MM.1S (cell line): ENCODE measurements at regions not wholly inside any gene's neighbourhood (a gene's known extent, or its start where the extent isn't known, plus 50 kb on each side); places are given as distances from the start of the nearest gene placed in this dataset.
"Not testable (repeated sequence)": the region's sequence is repeated elsewhere in the genome, so short reads cannot be mapped to it uniquely, and the experiment has no call there.

Experiments
- DNase-seq: peaks from one replicate; pipeline ENCODE4 v3.0.0-alpha.2; 2015
- H2AFZ ChIP-seq: fragments of 300-600 bp; sonication (generic); 2 replicates; pipeline ENCODE4 v1.6.0; 2016; ENCODE audit warnings: antibody characterized with exemption, low read length
- H3F3A ChIP-seq: fragments of 300-600 bp; sonication (generic); 2 replicates; pipeline ENCODE4 v1.6.1; 2016; ENCODE audit warnings: mild to moderate bottlenecking, antibody characterized with exemption, low read length, moderate library complexity, mixed read lengths; ENCODE audit not compliant: insufficient read depth
- H3K27ac ChIP-seq: fragments of 300-600 bp; sonication (generic); 2 replicates; pipeline ENCODE4 v1.5.1; 2016; ENCODE audit warnings: mild to moderate bottlenecking, low read length
- H3K27me3 ChIP-seq: fragments of 300-600 bp; sonication (generic); replicated peaks from 2 replicates; pipeline ENCODE4 v1.6.0; 2016; ENCODE audit warnings: low read length; ENCODE audit not compliant: insufficient read depth
- H3K36me3 ChIP-seq: fragments of 300-600 bp; sonication (generic); replicated peaks from 2 replicates; pipeline ENCODE4 v1.6.1; 2016; ENCODE audit warnings: mild to moderate bottlenecking, low read length, mixed read lengths; ENCODE audit not compliant: insufficient read depth
- H3K4me1 ChIP-seq: fragments of 300-600 bp; sonication (generic); 2 replicates; pipeline ENCODE4 v1.6.1; 2016; ENCODE audit warnings: low read length, mixed read lengths
- H3K4me2 ChIP-seq: fragments of 300-600 bp; sonication (generic); 2 replicates; pipeline ENCODE4 v1.6.0; 2016; ENCODE audit warnings: low read depth, low read length
- H3K4me3 ChIP-seq: fragments of 300-600 bp; sonication (generic); 2 replicates; pipeline ENCODE4 v1.5.1; 2016; ENCODE audit warnings: low read length, mixed read lengths
- H3K79me2 ChIP-seq: fragments of 300-600 bp; sonication (generic); 2 replicates; pipeline ENCODE4 v1.6.1; 2016; ENCODE audit warnings: mixed run types, low read length, mixed read lengths
- H3K9ac ChIP-seq: fragments of 300-600 bp; sonication (generic); 2 replicates; pipeline ENCODE4 v1.6.1; 2016; ENCODE audit warnings: low read length, mixed read lengths
- H3K9me2 ChIP-seq: fragments of 300-600 bp; sonication (generic); replicated peaks from 2 replicates; pipeline ENCODE4 v1.6.1; 2016; ENCODE audit warnings: mild to moderate bottlenecking, low read length, mixed read lengths; ENCODE audit not compliant: insufficient read depth
- H3K9me3 ChIP-seq: fragments of 300-600 bp; sonication (generic); replicated peaks from 2 replicates; pipeline ENCODE4 v1.6.1; 2016; ENCODE audit warnings: mild to moderate bottlenecking, low read length, mixed read lengths; ENCODE audit not compliant: insufficient read depth
- H4K20me1 ChIP-seq: fragments of 300-600 bp; sonication (generic); 2 replicates; pipeline ENCODE4 v1.6.1; 2016; ENCODE audit warnings: mild to moderate bottlenecking, low read length, moderate library complexity, mixed read lengths; ENCODE audit not compliant: insufficient read depth

DNA sequence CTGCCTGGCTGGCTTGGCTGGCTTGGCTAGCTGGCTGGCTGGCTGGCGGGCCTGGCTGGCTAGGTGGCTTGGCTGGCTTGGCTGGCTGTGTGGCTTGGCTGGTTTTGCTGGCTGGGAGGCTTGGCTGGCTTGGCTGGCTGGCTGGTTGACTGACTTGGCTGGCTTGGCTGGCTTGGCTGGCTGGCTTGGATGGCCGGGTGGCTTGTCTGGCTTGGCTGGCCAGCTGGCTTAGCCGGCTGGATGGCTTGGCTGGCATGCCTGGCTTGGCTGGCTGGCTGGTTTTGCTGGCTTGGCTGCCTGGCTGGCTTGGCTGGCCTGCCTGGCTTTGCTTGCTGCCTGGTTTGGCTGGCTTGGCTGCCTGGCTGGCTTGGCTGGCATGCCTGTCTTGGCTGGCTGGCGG is 2817.3 kb downstream of the RPIA start:
- not testable (repeated sequence) for H3K9ac ChIP-seq, H3K27me3 ChIP-seq, H3K36me3 ChIP-seq, H3K9me2 ChIP-seq, H3K4me1 ChIP-seq, H3F3A ChIP-seq, H3K79me2 ChIP-seq, H3K27ac ChIP-seq, DNase-seq, H3K4me2 ChIP-seq, H2AFZ ChIP-seq, H3K9me3 ChIP-seq, H4K20me1 ChIP-seq, H3K4me3 ChIP-seq

DNA sequence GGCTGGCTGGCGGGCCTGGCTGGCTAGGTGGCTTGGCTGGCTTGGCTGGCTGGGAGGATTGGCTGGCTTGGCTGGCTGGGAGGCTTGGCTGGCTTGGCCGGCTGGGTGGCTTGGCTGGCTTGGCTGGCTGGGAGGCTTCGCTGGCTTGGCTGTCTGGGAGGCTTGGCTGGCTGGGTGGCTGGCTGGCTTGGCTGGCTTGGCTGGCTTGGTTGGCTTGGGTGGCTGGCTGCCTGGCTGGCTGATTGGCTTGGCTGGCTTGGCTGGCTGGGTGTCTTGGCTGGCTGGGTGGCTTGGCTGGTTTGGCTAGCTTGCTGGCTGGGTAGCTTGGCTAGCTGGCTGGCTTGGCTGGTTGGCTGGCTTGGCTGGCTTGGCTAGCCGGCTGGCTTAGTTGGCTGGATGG is 2817.8 kb downstream of the RPIA start:
- not testable (repeated sequence) for H2AFZ ChIP-seq, H3K27me3 ChIP-seq, H3F3A ChIP-seq, H4K20me1 ChIP-seq, H3K9me3 ChIP-seq, H3K9me2 ChIP-seq, DNase-seq, H3K9ac ChIP-seq, H3K4me3 ChIP-seq, H3K27ac ChIP-seq, H3K4me1 ChIP-seq, H3K79me2 ChIP-seq, H3K36me3 ChIP-seq, H3K4me2 ChIP-seq

DNA sequence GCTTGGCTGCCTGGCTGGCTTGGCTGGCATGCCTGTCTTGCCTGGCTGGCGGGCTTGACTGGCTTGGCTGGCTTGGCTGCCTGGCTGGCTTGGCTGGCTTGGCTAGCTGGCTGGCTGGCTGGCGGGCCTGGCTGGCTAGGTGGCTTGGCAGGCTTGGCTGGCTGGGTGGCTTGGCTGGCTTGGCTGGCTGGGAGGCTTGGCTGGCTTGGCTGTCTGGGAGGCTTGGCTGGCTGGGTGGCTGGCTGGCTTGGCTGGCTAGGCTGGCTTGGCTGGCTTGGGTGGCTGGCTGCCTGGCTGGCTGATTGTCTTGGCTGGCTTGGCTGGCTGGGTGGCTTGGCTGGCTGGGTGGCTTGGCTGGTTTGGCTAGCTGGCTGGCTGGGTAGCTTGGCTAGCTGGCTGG is 2819.7 kb downstream of the RPIA start:
- not testable (repeated sequence) for H3K4me3 ChIP-seq, H3K36me3 ChIP-seq, H3K27ac ChIP-seq, H3K4me2 ChIP-seq, H4K20me1 ChIP-seq, H3K9me2 ChIP-seq, H3K9me3 ChIP-seq, DNase-seq, H2AFZ ChIP-seq, H3F3A ChIP-seq, H3K9ac ChIP-seq, H3K79me2 ChIP-seq, H3K27me3 ChIP-seq, H3K4me1 ChIP-seq

DNA sequence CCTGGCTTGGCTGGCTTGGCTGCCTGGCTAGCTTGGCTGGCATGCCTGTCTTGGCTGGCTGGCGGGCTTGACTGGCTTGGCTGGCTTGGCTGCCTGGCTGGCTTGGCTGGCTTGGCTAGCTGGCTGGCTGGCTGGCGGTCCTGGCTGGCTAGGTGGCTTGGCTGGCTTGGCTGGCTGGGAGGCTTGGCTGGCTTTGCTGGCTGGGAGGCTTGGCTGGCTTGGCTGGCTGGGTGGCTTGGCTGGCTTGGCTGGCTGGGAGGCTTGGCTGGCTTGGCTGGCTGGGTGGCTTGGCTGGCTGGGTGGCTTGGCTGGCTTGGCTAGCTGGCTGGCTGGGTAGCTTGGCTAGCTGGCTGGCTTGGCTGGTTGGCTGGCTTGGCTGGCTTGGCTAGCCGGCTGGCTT is 2824.5 kb downstream of the RPIA start:
- not testable (repeated sequence) for H3K4me2 ChIP-seq, H3K9ac ChIP-seq, H3K27me3 ChIP-seq, H3F3A ChIP-seq, H3K4me1 ChIP-seq, H4K20me1 ChIP-seq, H3K36me3 ChIP-seq, H3K4me3 ChIP-seq, H3K27ac ChIP-seq, H3K9me3 ChIP-seq, H2AFZ ChIP-seq, H3K9me2 ChIP-seq, H3K79me2 ChIP-seq, DNase-seq

DNA sequence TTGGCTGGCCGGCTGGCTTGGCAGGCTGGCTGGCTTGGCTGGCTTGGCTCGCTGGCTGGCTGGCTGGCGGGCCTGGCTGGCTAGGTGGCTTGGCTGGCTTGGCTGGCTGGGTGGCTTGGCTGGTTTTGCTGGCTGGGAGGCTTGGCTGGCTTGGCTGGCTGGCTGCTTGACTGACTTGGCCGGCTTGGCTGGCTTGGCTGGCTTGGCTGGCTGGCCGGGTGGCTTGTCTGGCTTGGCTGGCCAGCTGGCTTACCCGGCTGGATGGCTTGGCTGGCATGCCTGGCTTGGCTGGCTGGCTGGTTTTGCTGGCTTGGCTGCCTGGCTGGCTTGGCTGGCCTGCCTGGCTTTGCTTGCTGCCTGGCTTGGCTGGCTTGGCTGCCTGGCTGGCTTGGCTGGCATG is 2825.2 kb downstream of the RPIA start:
- not testable (repeated sequence) for H3K9me2 ChIP-seq, H3K4me2 ChIP-seq, DNase-seq, H3K27me3 ChIP-seq, H3K4me1 ChIP-seq, H3F3A ChIP-seq, H3K9me3 ChIP-seq, H3K79me2 ChIP-seq, H3K36me3 ChIP-seq, H3K4me3 ChIP-seq, H4K20me1 ChIP-seq, H3K9ac ChIP-seq, H3K27ac ChIP-seq, H2AFZ ChIP-seq

DNA sequence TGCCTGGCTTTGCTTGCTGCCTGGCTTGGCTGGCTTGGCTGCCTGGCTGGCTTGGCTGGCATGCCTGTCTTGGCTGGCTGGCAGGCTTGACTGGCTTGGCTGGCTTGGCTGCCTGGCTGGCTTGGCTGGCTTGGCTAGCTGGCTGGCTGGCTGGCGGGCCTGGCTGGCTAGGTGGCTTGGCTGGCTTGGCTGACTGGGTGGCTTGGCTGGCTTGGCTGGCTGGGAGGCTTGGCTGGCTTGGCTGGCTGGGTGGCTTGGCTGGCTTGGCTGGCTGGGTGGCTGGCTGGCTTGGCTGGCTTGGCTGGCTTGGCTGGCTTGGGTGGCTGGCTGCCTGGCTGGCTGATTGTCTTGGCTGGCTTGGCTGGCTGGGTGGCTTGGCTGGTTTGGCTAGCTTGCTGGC is 2826.4 kb downstream of the RPIA start:
- H2AFZ ChIP-seq, H3K4me2 ChIP-seq, H3K9ac ChIP-seq, DNase-seq, H4K20me1 ChIP-seq, H3K9me3 ChIP-seq, H3K27me3 ChIP-seq, H3K4me1 ChIP-seq, H3K36me3 ChIP-seq, H3K79me2 ChIP-seq, H3F3A ChIP-seq, H3K9me2 ChIP-seq, H3K4me3 ChIP-seq, H3K27ac ChIP-seq: not testable (repeated sequence)

DNA sequence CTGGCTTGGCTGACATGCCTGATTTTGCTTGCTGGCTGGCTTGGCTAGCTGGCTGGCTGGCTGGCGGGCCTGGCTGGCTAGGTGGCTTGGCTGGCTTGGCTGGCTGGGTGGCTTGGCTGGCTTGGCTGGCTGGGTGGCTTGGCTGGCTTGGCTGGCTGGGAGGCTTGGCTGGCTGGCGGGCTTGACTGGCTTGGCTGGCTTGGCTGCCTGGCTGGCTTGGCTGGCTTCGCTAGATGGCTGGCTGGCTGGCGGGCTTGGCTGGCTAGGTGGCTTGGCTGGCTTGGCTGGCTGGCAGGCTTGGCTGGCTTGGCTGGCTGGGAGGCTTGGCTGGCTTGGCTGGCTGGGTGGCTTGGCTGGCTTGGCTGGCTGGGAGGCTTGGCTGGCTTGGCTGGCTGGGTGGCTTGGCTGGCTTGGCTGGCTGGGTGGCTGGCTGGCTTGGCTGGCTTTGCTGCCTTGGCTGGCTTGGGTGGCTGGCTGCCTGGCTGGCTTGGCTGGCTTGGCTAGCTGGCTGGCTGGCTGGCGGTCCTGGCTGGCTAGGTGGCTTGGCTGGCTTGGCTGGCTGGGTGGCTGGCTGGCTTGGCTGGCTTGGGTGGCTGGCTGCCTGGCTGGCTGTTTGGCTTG is 2827.0 kb downstream of the RPIA start:
- not testable (repeated sequence) for H3K79me2 ChIP-seq, H3K4me3 ChIP-seq, H3K4me1 ChIP-seq, H3K9ac ChIP-seq, DNase-seq, H3F3A ChIP-seq, H3K36me3 ChIP-seq, H2AFZ ChIP-seq, H4K20me1 ChIP-seq, H3K4me2 ChIP-seq, H3K9me2 ChIP-seq, H3K27me3 ChIP-seq, H3K27ac ChIP-seq, H3K9me3 ChIP-seq

DNA sequence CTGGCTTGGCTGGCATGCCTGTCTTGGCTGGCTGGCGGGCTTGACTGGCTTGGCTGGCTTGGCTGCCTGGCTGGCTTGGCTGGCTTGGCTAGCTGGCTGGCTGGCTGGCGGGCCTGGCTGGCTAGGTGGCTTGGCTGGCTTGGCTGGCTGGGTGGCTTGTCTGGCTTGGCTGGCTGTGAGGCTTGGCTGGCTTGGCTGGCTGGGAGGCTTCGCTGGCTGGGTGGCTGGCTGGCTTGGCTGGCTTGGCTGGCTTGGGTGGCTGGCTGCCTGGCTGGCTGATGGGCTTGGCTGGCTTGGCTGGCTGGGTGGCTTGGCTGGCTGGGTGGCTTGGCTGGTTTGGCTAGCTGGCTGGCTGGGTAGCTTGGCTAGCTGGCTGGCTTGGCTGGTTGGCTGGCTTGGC is 2827.9 kb downstream of the RPIA start:
- not testable (repeated sequence) for H3K36me3 ChIP-seq, H3K79me2 ChIP-seq, H3K9me2 ChIP-seq, H3F3A ChIP-seq, H3K27ac ChIP-seq, H3K4me2 ChIP-seq, H3K9me3 ChIP-seq, H3K9ac ChIP-seq, H3K27me3 ChIP-seq, H2AFZ ChIP-seq, H4K20me1 ChIP-seq, H3K4me1 ChIP-seq, DNase-seq, H3K4me3 ChIP-seq
